ENCODE measurements at regions not wholly inside any gene's neighbourhood (a gene's known extent, or its start where the extent isn't known, plus 50 kb on each side); places are given as distances from the start of the nearest gene placed in this dataset.

- peaks cover 3% of the 10 kb centered on the region for H3K4me1 Mint-ChIP-seq
Observed at GRCh38 chr18:73768043-73768442, 379.6 kb downstream of the FBXO15 start.

GRCh38 chr18:73766910-73767515 lies 380.6 kb downstream of the FBXO15 start:
- H3K27ac Mint-ChIP-seq = no peak overlapping the region
- no peak overlapping the region for H3K4me3 Mint-ChIP-seq
- H3K9me3 Mint-ChIP-seq = no peaks in the 10 kb centered on the region
- no peak for DNase-seq (ENCODE audit: low spot score in 2 of 2, unreplicated experiment in 2 of 2)
- H3K36me3 Mint-ChIP-seq = no peaks in the 10 kb centered on the region
- peaks cover 4% of the 10 kb centered on the region for H3K27me3 Mint-ChIP-seq (ENCODE audit: low read depth)
- H3K4me1 Mint-ChIP-seq = no peaks in the 10 kb centered on the region
- TF ChIP-seq, protein P1, sequence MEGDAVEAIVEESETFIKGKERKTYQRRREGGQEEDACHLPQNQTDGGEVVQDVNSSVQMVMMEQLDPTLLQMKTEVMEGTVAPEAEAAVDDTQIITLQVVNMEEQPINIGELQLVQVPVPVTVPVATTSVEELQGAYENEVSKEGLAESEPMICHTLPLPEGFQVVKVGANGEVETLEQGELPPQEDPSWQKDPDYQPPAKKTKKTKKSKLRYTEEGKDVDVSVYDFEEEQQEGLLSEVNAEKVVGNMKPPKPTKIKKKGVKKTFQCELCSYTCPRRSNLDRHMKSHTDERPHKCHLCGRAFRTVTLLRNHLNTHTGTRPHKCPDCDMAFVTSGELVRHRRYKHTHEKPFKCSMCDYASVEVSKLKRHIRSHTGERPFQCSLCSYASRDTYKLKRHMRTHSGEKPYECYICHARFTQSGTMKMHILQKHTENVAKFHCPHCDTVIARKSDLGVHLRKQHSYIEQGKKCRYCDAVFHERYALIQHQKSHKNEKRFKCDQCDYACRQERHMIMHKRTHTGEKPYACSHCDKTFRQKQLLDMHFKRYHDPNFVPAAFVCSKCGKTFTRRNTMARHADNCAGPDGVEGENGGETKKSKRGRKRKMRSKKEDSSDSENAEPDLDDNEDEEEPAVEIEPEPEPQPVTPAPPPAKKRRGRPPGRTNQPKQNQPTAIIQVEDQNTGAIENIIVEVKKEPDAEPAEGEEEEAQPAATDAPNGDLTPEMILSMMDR (IDR thresholded peaks at IDR 0.05; ENCODE audit: unreplicated experiment) = no peak

More at GRCh38 chr18:73768043-73768442, 379.6 kb downstream of the FBXO15 start:
- TF ChIP-seq, protein P1 (IDR thresholded peaks at IDR 0.05; ENCODE audit: unreplicated experiment) = no peak
- Mint-ChIP-seq H3K27me3 (ENCODE audit: low read depth) (peaks cover 4% of the 10 kb centered on the region), H3K27ac (no peak overlapping the region), H3K4me3 (no peak overlapping the region), H3K9me3 (no peaks in the 10 kb centered on the region), H3K36me3 (no peaks in the 10 kb centered on the region)
- DNase-seq (ENCODE audit: low spot score in 2 of 2, unreplicated experiment in 2 of 2) = no peak

DNA sequence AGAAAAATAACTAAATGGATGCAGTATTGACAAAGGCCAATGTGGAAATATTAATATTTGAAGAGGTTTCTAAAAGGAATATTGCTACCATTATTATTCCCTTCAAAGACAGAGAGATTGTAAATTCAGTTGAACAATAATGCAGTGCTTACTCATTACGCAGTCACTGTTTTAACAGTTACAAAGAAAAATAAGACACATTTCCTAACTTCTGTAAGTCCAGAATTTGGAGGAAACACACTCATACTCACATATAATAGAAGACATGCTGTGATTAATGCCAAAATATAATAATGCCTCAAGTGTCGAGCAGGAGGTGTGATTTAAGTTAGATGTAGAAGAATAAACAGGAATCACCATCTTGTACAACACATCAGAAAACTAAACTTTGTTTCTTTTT lies 389.2 kb downstream of the FBXO15 start:
- Mint-ChIP-seq H3K9me3 (no peaks in the 10 kb centered on the region), H3K27ac (no peak overlapping the region), H3K36me3 (no peaks in the 10 kb centered on the region), H3K4me3 (no peak overlapping the region), H3K4me1 (no peaks in the 10 kb centered on the region), H3K27me3 (ENCODE audit: low read depth) (peaks cover 6% of the 10 kb centered on the region)
- TF ChIP-seq, protein P1 (IDR thresholded peaks at IDR 0.05; ENCODE audit: unreplicated experiment) = no peak
- DNase-seq (ENCODE audit: low spot score in 2 of 2, unreplicated experiment in 2 of 2) = no peak

DNA sequence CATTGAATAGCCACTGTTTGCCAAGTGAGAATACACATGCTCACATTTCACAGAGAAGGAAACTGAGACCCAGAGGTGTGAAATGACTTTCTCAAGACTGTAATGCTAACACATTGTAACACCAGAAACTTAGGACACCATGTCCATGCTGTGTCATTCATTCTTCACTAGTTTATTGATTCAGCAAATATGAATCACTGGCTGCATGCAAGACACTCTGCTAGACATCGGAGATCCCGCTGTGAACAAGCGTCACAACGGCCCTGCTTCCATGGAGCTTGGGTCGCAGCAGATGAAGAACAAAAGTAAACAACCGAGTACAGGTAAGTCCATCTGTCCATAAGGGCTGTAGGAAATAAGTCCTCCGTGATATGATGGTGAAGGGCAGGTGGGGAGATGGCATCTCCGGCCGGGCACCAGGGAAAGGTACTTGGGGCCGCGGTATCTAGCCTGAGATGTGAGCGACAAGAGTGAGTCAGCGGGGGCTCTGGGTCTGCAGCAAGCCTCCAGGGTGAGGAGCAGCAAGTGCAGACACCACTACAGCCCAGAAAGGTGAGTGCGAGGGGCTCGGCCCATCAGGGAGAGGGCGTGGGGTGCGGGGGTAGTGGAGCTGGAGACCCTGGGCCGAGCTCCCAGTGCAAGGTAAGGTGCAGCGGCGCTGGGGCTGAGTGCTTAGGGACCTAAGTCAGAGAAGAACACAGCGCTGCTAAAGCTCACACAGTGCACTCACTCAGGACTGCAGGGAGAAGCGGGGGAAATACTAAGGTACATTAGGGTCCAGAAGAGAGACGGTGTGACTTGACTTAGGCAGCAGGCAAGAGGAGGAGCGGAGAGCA lies 391.2 kb downstream of the FBXO15 start:
- no peak for DNase-seq (ENCODE audit: low spot score in 2 of 2, unreplicated experiment in 2 of 2)
- no peaks in the 10 kb centered on the region for H3K9me3 Mint-ChIP-seq
- TF ChIP-seq, protein P1 (IDR thresholded peaks at IDR 0.05; ENCODE audit: unreplicated experiment) = no peak
- H3K4me1 Mint-ChIP-seq = no peaks in the 10 kb centered on the region
- no peak overlapping the region for H3K27ac Mint-ChIP-seq
- no peak overlapping the region for H3K4me3 Mint-ChIP-seq
- peaks cover 3% of the 10 kb centered on the region for H3K27me3 Mint-ChIP-seq (ENCODE audit: low read depth)
- H3K36me3 Mint-ChIP-seq = no peaks in the 10 kb centered on the region

- no peak for DNase-seq (ENCODE audit: low spot score in 2 of 2, unreplicated experiment in 2 of 2)
- no peaks in the 10 kb centered on the region for H3K4me1 Mint-ChIP-seq
- TF ChIP-seq, protein P1 (IDR thresholded peaks at IDR 0.05; ENCODE audit: unreplicated experiment) = no peak
Observed at GRCh38 chr18:73752965-73753364, 394.7 kb downstream of the FBXO15 start.

More at GRCh38 chr18:73752965-73753364, 394.7 kb downstream of the FBXO15 start:
- Mint-ChIP-seq H3K4me3 (no peak overlapping the region), H3K9me3 (no peaks in the 10 kb centered on the region), H3K27me3 (ENCODE audit: low read depth) (peaks cover 3% of the 10 kb centered on the region), H3K36me3 (no peaks in the 10 kb centered on the region), H3K27ac (no peak overlapping the region)
